GM12878 (cell line): ENCODE measurements at regions not wholly inside any gene's neighbourhood (a gene's known extent, or its start where the extent isn't known, plus 50 kb on each side); places are given as distances from the start of the nearest gene placed in this dataset.

Source experiments
- ATAC-seq: fragments of 200-7000 bp; cut with Tn5 transposase; 3 replicates; pipeline ENCODE4 v1.9.1; 2020; ENCODE audit warnings: mild to moderate bottlenecking, moderate library complexity
- BruUV-seq: library from RNA; stranded (reverse); fragments of 400-500 nt; replicated peaks from 2 replicates; lab custom pipeline; 2021; lab: Mats Ljungman, UMichigan
- CTCF ChIA-PET: fragments of 300-600 bp; sonication (Branson Sonifier 250); formaldehyde crosslinking; extraction: SDS; loops from one replicate; lab custom pipeline; 2021; ENCODE audit warnings: inconsistent platforms; lab: Yijun Ruan, JAX
- POLR2A ChIA-PET: fragments of 350-600 bp; formaldehyde crosslinking; extraction: SDS; loops from one replicate; lab custom pipeline; 2021; ENCODE audit warnings: inconsistent platforms; lab: Charles Lee
- RAD21 ChIA-PET: fragments of 300-600 bp; sonication (Branson Sonifier 250); formaldehyde crosslinking; loops from one replicate; lab custom pipeline; 2023; ENCODE audit warnings: antibody characterized with exemption; ENCODE audit not compliant: unreplicated experiment; lab: Charles Lee
- SMC1A ChIA-PET: fragments of 300-600 bp; sonication (Branson Sonifier 250); formaldehyde crosslinking; loops from one replicate; lab custom pipeline; 2023; ENCODE audit not compliant: unreplicated experiment, uncharacterized antibody; lab: Charles Lee
- DNase-seq: peaks from one replicate; pipeline ENCODE4 v3.0.0-alpha.2; 2011; ENCODE audit warnings: low read depth, low spot score
- FAIRE-seq: peaks from 3 replicates; lab custom pipeline; 2011; peaks lifted over from hg19 to GRCh38; lab: Jason Lieb, UNC
- H2AFZ ChIP-seq: 2 replicates; pipeline ENCODE4 v1.6.0; 2011; ENCODE audit warnings: low read depth, low read length, control low read depth; ENCODE audit not compliant: control insufficient read depth
- H3K27ac ChIP-seq: 2 replicates; pipeline ENCODE4 v1.5.1; 2011; ENCODE audit warnings: control low read depth; ENCODE audit not compliant: control insufficient read depth, insufficient read depth
- H3K27me3 ChIP-seq, 2 experiments: replicated peaks in 1 of 2; 2 replicates each; pipeline versions ENCODE4 v1.6.0 to v1.6.1; 2011; ENCODE audit warnings: low read length in 1 of 2; ENCODE audit not compliant: control insufficient read depth in 2 of 2, insufficient read depth in 2 of 2
- H3K36me3 ChIP-seq, 2 experiments: 2 replicates each; pipeline ENCODE4 v1.5.1; 2011; ENCODE audit warnings: low read length in 1 of 2; ENCODE audit not compliant: control insufficient read depth in 2 of 2, insufficient read depth in 2 of 2
- H3K4me1 ChIP-seq: 2 replicates; pipeline ENCODE4 v1.6.1; 2011; ENCODE audit warnings: mild to moderate bottlenecking, low read length, moderate library complexity, mixed read lengths; ENCODE audit not compliant: control insufficient read depth, insufficient read depth
- H3K4me2 ChIP-seq: 2 replicates; pipeline ENCODE4 v1.6.0; 2011; ENCODE audit warnings: control low read depth; ENCODE audit not compliant: control insufficient read depth, insufficient read depth
- H3K4me3 ChIP-seq: fragments of 200-600 bp; sonication (generic); 2 replicates; pipeline ENCODE4 v1.5.1; 2016
- H3K79me2 ChIP-seq: 2 replicates; pipeline ENCODE4 v1.6.0; 2011; ENCODE audit warnings: low read length; ENCODE audit not compliant: control insufficient read depth, insufficient read depth
- H3K9ac ChIP-seq: 2 replicates; pipeline ENCODE4 v1.8.0; 2011; ENCODE audit warnings: low read length, control low read depth, mixed read lengths; ENCODE audit not compliant: control insufficient read depth, insufficient read depth
- H3K9me3 ChIP-seq: replicated peaks from 3 replicates; pipeline ENCODE4 v1.5.1; 2011; ENCODE audit warnings: mild to moderate bottlenecking, low read length; ENCODE audit not compliant: control insufficient read depth, insufficient read depth
- H4K20me1 ChIP-seq: 2 replicates; pipeline ENCODE4 v1.6.0; 2011; ENCODE audit not compliant: control insufficient read depth, insufficient read depth
- ASH2L ChIP-seq: fragments of 300-600, 200-600 bp; sonication (generic); IDR thresholded peaks from 2 replicates; pipeline ENCODE4 v1.6.1; 2017; ENCODE audit warnings: low read depth, mild to moderate bottlenecking, borderline replicate concordance
- CBX5 ChIP-seq: sonication (generic); IDR thresholded peaks from 2 replicates; pipeline ENCODE4 v1.6.1; 2016; ENCODE audit warnings: low read depth, moderate library complexity, mild to moderate bottlenecking, inconsistent platforms
- CEBPB ChIP-seq, 2 experiments: fragments of 150-350 bp in 1 of 2; IDR thresholded peaks; 2 replicates each; pipeline ENCODE4 v1.6.1; 2012 to 2014; ENCODE audit warnings: low read depth in 2 of 2, low read length in 2 of 2, borderline replicate concordance in 1 of 2, inconsistent platforms in 1 of 2
- FOXK2 ChIP-seq: fragments of 450-650 bp; IDR thresholded peaks from 2 replicates; pipeline ENCODE4 v1.6.1; 2017; ENCODE audit warnings: mild to moderate bottlenecking, moderate library complexity
- MAX ChIP-seq: IDR thresholded peaks from 2 replicates; pipeline ENCODE4 v1.6.1; 2012; ENCODE audit warnings: low read depth, low read length, improper control_type of control experiment
- PAX8 ChIP-seq: fragments of 450-650 bp; IDR thresholded peaks from 2 replicates; pipeline ENCODE4 v1.6.1; 2017; ENCODE audit warnings: mild to moderate bottlenecking, moderate library complexity
- PML ChIP-seq: IDR thresholded peaks from 2 replicates; pipeline ENCODE4 v1.6.1; 2012; ENCODE audit warnings: low read length, inconsistent platforms
- SIX5 ChIP-seq: IDR thresholded peaks from 2 replicates; pipeline ENCODE4 v1.6.1; 2011; ENCODE audit warnings: mild to moderate bottlenecking, low read depth, low read length, moderate library complexity; ENCODE audit not compliant: severe bottlenecking
- SMC3 ChIP-seq: IDR thresholded peaks from 2 replicates; pipeline ENCODE4 v1.6.1; 2011; ENCODE audit warnings: low read length, improper control_type of control experiment, borderline replicate concordance
- SUPT20H ChIP-seq: IDR thresholded peaks from 2 replicates; pipeline ENCODE4 v1.6.1; 2011; ENCODE audit warnings: low read depth, mild to moderate bottlenecking, low read length, moderate library complexity, borderline replicate concordance; ENCODE audit not compliant: control insufficient read depth
- TAF1 ChIP-seq: IDR thresholded peaks from 2 replicates; pipeline ENCODE4 v1.6.1; 2011; ENCODE audit warnings: mild to moderate bottlenecking, low read depth, low read length, borderline replicate concordance
- TCF7 ChIP-seq: IDR thresholded peaks from 2 replicates; pipeline ENCODE4 v1.6.1; 2014; ENCODE audit warnings: antibody characterized with exemption, borderline replicate concordance
- WGBS: methylation state at CpG from one replicate; pipeline ENCODE4 v1.1.6; 2016; ENCODE audit warnings: low lambda C conversion rate; ENCODE audit not compliant: insufficient replicate concordance, insufficient coverage; ENCODE audit errors: missing lambda C conversion rate; 5-methylcytosine and 5-hydroxymethylcytosine counted together
- in situ Hi-C: fragments of 300-500 bp; cut with MboI; formaldehyde crosslinking; loops from 9 replicates; pipeline ENCODE4 v1.14.3; 2018; ENCODE audit warnings: mixed read lengths
- intact Hi-C: fragments of 100-400 bp; cut with micrococcal nuclease; formaldehyde crosslinking; loops from one replicate; pipeline ENCODE4 v1.14.2; 2022; ENCODE audit not compliant: unreplicated experiment
- TF ChIP-seq, protein P1 (sequence below): fragments of 450-650 bp; IDR thresholded peaks from 2 replicates; pipeline ENCODE4 v1.6.1; 2018; ENCODE audit warnings: borderline replicate concordance, mild to moderate bottlenecking; ENCODE audit not compliant: partially characterized antibody

DNA sequence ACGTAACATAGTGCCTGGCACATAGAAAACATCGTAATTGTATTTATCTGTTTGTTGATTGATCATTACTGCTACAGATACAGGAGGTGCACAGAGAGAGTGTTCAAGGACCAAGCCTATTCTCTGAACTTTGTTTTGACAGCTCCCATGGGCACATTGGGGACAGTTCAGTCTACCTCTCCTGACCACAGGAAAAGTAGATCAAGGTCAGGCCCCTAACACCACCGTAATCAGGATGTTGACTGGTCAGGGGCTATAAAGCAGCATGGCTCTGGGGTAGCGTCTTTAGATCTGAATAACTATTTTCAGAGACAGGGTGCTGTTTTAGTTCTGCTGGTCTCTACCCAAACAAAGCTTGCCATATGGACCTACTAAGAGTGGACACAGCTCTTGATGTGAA, 223.1 kb upstream of the IRF2BP2 start (continued):
- no peak for TF ChIP-seq PML
- no peak for TF ChIP-seq PAX8
- TF ChIP-seq, all 136 proteins: peak for 0

DNA sequence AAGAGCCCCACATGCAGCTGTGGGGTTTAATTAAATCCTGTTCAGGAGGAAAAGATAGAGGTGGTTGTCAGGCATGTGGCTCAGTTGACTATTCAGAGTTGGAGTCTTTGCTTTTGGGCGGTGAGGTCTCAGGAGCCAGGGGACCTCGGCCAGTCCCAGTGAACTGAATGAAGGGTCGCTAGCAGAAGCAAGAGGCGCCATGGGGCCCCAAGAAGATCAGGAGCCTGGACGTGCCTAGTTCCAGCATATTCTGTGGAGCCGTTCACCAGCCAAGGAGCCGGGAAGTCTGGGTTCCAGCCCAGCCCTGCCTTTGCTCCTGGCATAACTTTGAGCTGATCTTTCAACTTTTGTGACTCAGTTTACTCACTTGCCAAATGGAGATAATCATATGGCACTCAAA, 217.7 kb upstream of the IRF2BP2 start:
- Histone ChIP-seq H2AFZ (no peak overlapping the region), H3K9ac (no peak overlapping the region), H3K27ac (no peak overlapping the region), H3K4me1 (no peaks in the 10 kb centered on the region), H3K79me2 (no peaks in the 10 kb centered on the region), H3K27me3 (no peaks in the 10 kb centered on the region), H3K4me2 (no peak overlapping the region), H3K4me3 (no peak overlapping the region), H4K20me1 (no peaks in the 10 kb centered on the region), H3K9me3 (no peaks in the 10 kb centered on the region; the same call in 1 of the 3 replicates), H3K36me3 (no peaks in the 10 kb centered on the region)
- no TSS peak for BruUV-seq
- SMC1A ChIA-PET: interaction anchor here (0.9 to 1.4 kb wide), 4 partner anchors 15 to 55 kb away, joined by 3 to 5 read pairs (median 4); no protein-coding TSS in a partner anchor
- ATAC-seq (no peak), DNase-seq (no peak), FAIRE-seq (no peak)
- CTCF ChIA-PET: no interaction called here
- in situ Hi-C loops (loop anchor here (25.0 kb wide), 1 partner anchor 90 kb away; no protein-coding TSS in a partner anchor), intact Hi-C loops (no loop called here)
- TF ChIP-seq CBX5 (no peak), TAF1 (no peak), CEBPB (IDR thresholded peaks at IDR 0.05; ENCODE audit: borderline replicate concordance in 1 of 2, low read depth in 2 of 2, low read length in 2 of 2) (no peak), SMC3 (no peak), SUPT20H (no peak), SIX5 (no peak), FOXK2 (no peak), ASH2L (no peak), MAX (no peak), TCF7 (no peak)
- TF ChIP-seq, protein P1, sequence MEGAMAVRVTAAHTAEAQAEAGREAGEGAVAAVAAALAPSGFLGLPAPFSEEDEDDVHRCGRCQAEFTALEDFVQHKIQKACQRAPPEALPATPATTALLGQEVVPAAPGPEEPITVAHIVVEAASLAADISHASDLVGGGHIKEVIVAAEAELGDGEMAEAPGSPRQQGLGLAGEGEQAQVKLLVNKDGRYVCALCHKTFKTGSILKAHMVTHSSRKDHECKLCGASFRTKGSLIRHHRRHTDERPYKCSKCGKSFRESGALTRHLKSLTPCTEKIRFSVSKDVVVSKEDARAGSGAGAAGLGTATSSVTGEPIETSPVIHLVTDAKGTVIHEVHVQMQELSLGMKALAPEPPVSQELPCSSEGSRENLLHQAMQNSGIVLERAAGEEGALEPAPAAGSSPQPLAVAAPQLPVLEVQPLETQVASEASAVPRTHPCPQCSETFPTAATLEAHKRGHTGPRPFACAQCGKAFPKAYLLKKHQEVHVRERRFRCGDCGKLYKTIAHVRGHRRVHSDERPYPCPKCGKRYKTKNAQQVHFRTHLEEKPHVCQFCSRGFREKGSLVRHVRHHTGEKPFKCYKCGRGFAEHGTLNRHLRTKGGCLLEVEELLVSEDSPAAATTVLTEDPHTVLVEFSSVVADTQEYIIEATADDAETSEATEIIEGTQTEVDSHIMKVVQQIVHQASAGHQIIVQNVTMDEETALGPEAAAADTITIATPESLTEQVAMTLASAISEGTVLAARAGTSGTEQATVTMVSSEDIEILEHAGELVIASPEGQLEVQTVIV: no peak
- WGBS: 39% methylated on average over 7 of the region's 7 CpGs
- POLR2A ChIA-PET: interaction anchor here (3.1 kb wide), 1 partner anchor 12 kb away, joined by 10 read pairs; no protein-coding TSS in a partner anchor
- RAD21 ChIA-PET: no interaction called here
